DOHH2 (cell line): ENCODE measurements at regions not wholly inside any gene's neighbourhood (a gene's known extent, or its start where the extent isn't known, plus 50 kb on each side); places are given as distances from the start of the nearest gene placed in this dataset.

Experiments
- CTCF ChIP-seq: fragments of 200-600 bp; sonication (generic); IDR thresholded peaks from one replicate; pipeline ENCODE4 v1.5.1; 2014; ENCODE audit warnings: antibody characterized with exemption, mild to moderate bottlenecking, low read depth, low read length; ENCODE audit not compliant: poor library complexity, severe bottlenecking
- EZH2phosphoT487 ChIP-seq: fragments of 200-600 bp; sonication (generic); IDR thresholded peaks from 2 replicates; pipeline ENCODE4 v1.6.1; 2017; ENCODE audit warnings: borderline replicate concordance, mild to moderate bottlenecking, antibody characterized with exemption, low read length, moderate library complexity, mixed read lengths

GRCh38 chr6:210104-210456 lies 82.2 kb upstream of the DUSP22 start:
- TF ChIP-seq CTCF: no peak
- TF ChIP-seq EZH2phosphoT487: no peak
